H9 (cell line): ENCODE measurements at regions not wholly inside any gene's neighbourhood (a gene's known extent, or its start where the extent isn't known, plus 50 kb on each side); places are given as distances from the start of the nearest gene placed in this dataset.

Source experiments
- DNase-seq: peaks from one replicate; pipeline ENCODE4 v3.0.0-alpha.2; 2017
- H2AFZ ChIP-seq: one replicate; pipeline ENCODE4 v1.6.1; 2013; ENCODE audit warnings: mild to moderate bottlenecking, low read length, control low read depth, moderate library complexity
- H2AK5ac ChIP-seq: 2 replicates; pipeline ENCODE4 v1.6.1; 2013; ENCODE audit warnings: low read length, control low read depth, mixed read lengths; ENCODE audit not compliant: insufficient read length
- H2BK120ac ChIP-seq: one replicate; pipeline ENCODE4 v1.6.1; 2013; ENCODE audit warnings: low read depth, mild to moderate bottlenecking, low read length, control low read depth, inconsistent platforms; ENCODE audit not compliant: poor library complexity, severe bottlenecking
- H2BK12ac ChIP-seq: 2 replicates; pipeline ENCODE4 v1.6.1; 2013; ENCODE audit warnings: low read length, control low read depth, mixed read lengths, low read depth; ENCODE audit not compliant: insufficient read length
- H2BK15ac ChIP-seq: 2 replicates; pipeline ENCODE4 v1.6.1; 2013; ENCODE audit warnings: low read depth, low read length, control low read depth
- H2BK20ac ChIP-seq: one replicate; pipeline ENCODE4 v1.6.1; 2013; ENCODE audit warnings: low read depth, mild to moderate bottlenecking, low read length, control low read depth, inconsistent platforms; ENCODE audit not compliant: poor library complexity, severe bottlenecking
- H2BK5ac ChIP-seq: 2 replicates; pipeline ENCODE4 v1.6.1; 2013; ENCODE audit warnings: low read length, control low read depth, mixed read lengths; ENCODE audit not compliant: insufficient read length
- H3K14ac ChIP-seq: 2 replicates; pipeline ENCODE4 v1.6.1; 2013; ENCODE audit warnings: low read length, control low read depth; ENCODE audit not compliant: insufficient read depth
- H3K18ac ChIP-seq: 2 replicates; pipeline ENCODE4 v1.6.1; 2013; ENCODE audit warnings: low read depth, mild to moderate bottlenecking, mixed read lengths, low read length, control low read depth; ENCODE audit not compliant: insufficient read length
- H3K23ac ChIP-seq: 2 replicates; pipeline ENCODE4 v1.6.1; 2013; ENCODE audit warnings: low read length, control low read depth, mixed read lengths, low read depth; ENCODE audit not compliant: insufficient read length
- H3K23me2 ChIP-seq: 2 replicates; pipeline ENCODE4 v1.6.1; 2013; ENCODE audit warnings: low read depth, mild to moderate bottlenecking, mixed read lengths, low read length, control low read depth; ENCODE audit not compliant: insufficient read length, poor library complexity, severe bottlenecking
- H3K27ac ChIP-seq: 2 replicates; pipeline ENCODE4 v1.5.1; 2013; ENCODE audit warnings: low read length, control low read depth, mixed read lengths, low read depth; ENCODE audit not compliant: insufficient read length
- H3K27me3 ChIP-seq: 2 replicates; pipeline ENCODE4 v1.6.1; 2013; ENCODE audit warnings: low read length, control low read depth, inconsistent platforms; ENCODE audit not compliant: insufficient read depth
- H3K4ac ChIP-seq: 2 replicates; pipeline ENCODE4 v1.6.1; 2013; ENCODE audit warnings: low read depth, mild to moderate bottlenecking, control low read depth, inconsistent platforms, low read length, moderate library complexity
- H3K4me1 ChIP-seq: 2 replicates; pipeline ENCODE4 v1.6.1; 2013; ENCODE audit warnings: low read length, control low read depth, inconsistent platforms; ENCODE audit not compliant: insufficient read depth
- H3K4me2 ChIP-seq: 2 replicates; pipeline ENCODE4 v1.6.1; 2013; ENCODE audit warnings: low read length, control low read depth, mixed read lengths; ENCODE audit not compliant: insufficient read length, insufficient read depth
- H3K56ac ChIP-seq: 2 replicates; pipeline ENCODE4 v1.6.1; 2013; ENCODE audit warnings: low read depth, mild to moderate bottlenecking, mixed read lengths, low read length, control low read depth; ENCODE audit not compliant: insufficient read length
- H3K79me1 ChIP-seq: 2 replicates; pipeline ENCODE4 v1.6.1; 2013; ENCODE audit warnings: low read depth, mild to moderate bottlenecking, moderate library complexity, low read length, control low read depth, inconsistent platforms; ENCODE audit not compliant: insufficient read depth, poor library complexity, severe bottlenecking
- H3K79me2 ChIP-seq: 2 replicates; pipeline ENCODE4 v1.6.1; 2013; ENCODE audit warnings: low read length, control low read depth, inconsistent platforms; ENCODE audit not compliant: insufficient read depth
- H3K9ac ChIP-seq: 2 replicates; pipeline ENCODE4 v1.6.1; 2013; ENCODE audit warnings: low read length, control low read depth, mixed read lengths; ENCODE audit not compliant: insufficient read length; ENCODE audit errors: extremely low read depth
- H3K9me3 ChIP-seq: one replicate; pipeline ENCODE4 v1.6.1; 2013; ENCODE audit warnings: low read depth, low read length, inconsistent platforms; ENCODE audit not compliant: control insufficient read depth
- H3T11ph ChIP-seq: one replicate; pipeline ENCODE4 v1.6.1; 2013; ENCODE audit warnings: mild to moderate bottlenecking, low read length, control low read depth, inconsistent platforms
- H4K20me1 ChIP-seq: one replicate; pipeline ENCODE4 v1.6.1; 2013; ENCODE audit not compliant: control insufficient read depth, insufficient read length, insufficient read depth
- H4K5ac ChIP-seq: 2 replicates; pipeline ENCODE4 v1.6.1; 2013; ENCODE audit warnings: low read depth, mild to moderate bottlenecking, mixed read lengths, low read length, control low read depth; ENCODE audit not compliant: insufficient read length
- H4K8ac ChIP-seq: replicated peaks from 2 replicates; pipeline ENCODE4 v1.6.1; 2013; ENCODE audit warnings: low read length, control low read depth, mixed read lengths, low read depth; ENCODE audit not compliant: insufficient read length
- H4K91ac ChIP-seq: 2 replicates; pipeline ENCODE4 v1.6.1; 2013; ENCODE audit warnings: low read depth, mild to moderate bottlenecking, moderate library complexity, mixed read lengths, low read length, control low read depth; ENCODE audit not compliant: insufficient read length
- H3K27ac Mint-ChIP-seq, 3 experiments: 2 replicates in 2 of 3; 3 replicates in 1 of 3; pipeline ENCODE4 v1.8.0; 2020 to 2021; ENCODE audit warnings: mixed read lengths in 3 of 3, mild to moderate bottlenecking in 1 of 3, moderate library complexity in 1 of 3
- H3K27me3 Mint-ChIP-seq: 2 replicates; pipeline ENCODE4 v1.8.0; 2021; ENCODE audit warnings: low read depth, mild to moderate bottlenecking, moderate library complexity, mixed read lengths
- H3K36me3 Mint-ChIP-seq, 3 experiments: 2 replicates in 2 of 3; 3 replicates in 1 of 3; pipeline ENCODE4 v1.8.0; 2020 to 2021; ENCODE audit warnings: low read depth in 3 of 3, mixed read lengths in 3 of 3; ENCODE audit not compliant: insufficient read depth in 1 of 3
- H3K4me1 Mint-ChIP-seq, 2 experiments: 2 replicates each; pipeline ENCODE4 v1.8.0; 2020; ENCODE audit warnings: mixed read lengths in 2 of 2
- H3K4me3 Mint-ChIP-seq, 2 experiments: 2 replicates in 1 of 2; 3 replicates in 1 of 2; pipeline ENCODE4 v1.8.0; 2020 to 2021; ENCODE audit warnings: mild to moderate bottlenecking in 2 of 2, mixed read lengths in 2 of 2, moderate library complexity in 1 of 2
- H3K9me3 Mint-ChIP-seq, 2 experiments: 2 replicates in 1 of 2; 3 replicates in 1 of 2; pipeline ENCODE4 v1.8.0; 2020; ENCODE audit warnings: mild to moderate bottlenecking in 2 of 2, mixed read lengths in 2 of 2, moderate library complexity in 1 of 2
- CTCF ChIP-seq: fragments of 200-600 bp; sonication (generic); conservative IDR thresholded peaks from 3 replicates; pipeline ENCODE4 v1.8.0; 2021; ENCODE audit warnings: antibody characterized with exemption, mild to moderate bottlenecking
- WGBS: extraction: QIAGEN DNeasy Blood & Tissue Kit; methylation state at CpG from one replicate; pipeline ENCODE4 v1.1.7; 2013; ENCODE audit warnings: missing lambda C conversion rate, low lambda C conversion rate, mixed read lengths; ENCODE audit not compliant: insufficient read length; ENCODE audit errors: extremely low coverage; 5-methylcytosine and 5-hydroxymethylcytosine counted together

- no peak overlapping the region for H3K4ac ChIP-seq
- H3K9me3 Mint-ChIP-seq: no peaks in the 10 kb centered on the region; a peak in 2 of 5 replicates
- H2BK120ac ChIP-seq: no peak overlapping the region
- H3K9ac ChIP-seq: no peak overlapping the region
- no peak overlapping the region for H2AFZ ChIP-seq
- H4K5ac ChIP-seq: no peak overlapping the region
- no peaks in the 10 kb centered on the region for H4K20me1 ChIP-seq
- no peak overlapping the region; a peak in 1 of 7 replicates for H3K27ac Mint-ChIP-seq
- no peaks in the 10 kb centered on the region; a peak in 2 of 7 replicates for H3K36me3 Mint-ChIP-seq
- H3T11ph ChIP-seq: no peak overlapping the region
- peaks cover 13% of the 10 kb centered on the region in 2 experiments for H3K4me1 Mint-ChIP-seq
- WGBS: no CpG with 5 or more reads among the region's 4 CpGs
- no peaks in the 10 kb centered on the region for H3K23me2 ChIP-seq
- no peak overlapping the region for H2AK5ac ChIP-seq
- no peak overlapping the region for H4K91ac ChIP-seq
- no peaks in the 10 kb centered on the region for H3K79me2 ChIP-seq
- H3K23ac ChIP-seq: no peak overlapping the region
- H2BK15ac ChIP-seq: no peak overlapping the region
- H3K9me3 ChIP-seq: no peaks in the 10 kb centered on the region
- no peak for DNase-seq
- no peak overlapping the region for H3K4me3 Mint-ChIP-seq
- H2BK20ac ChIP-seq: no peak overlapping the region
- H3K56ac ChIP-seq: no peak overlapping the region
- H3K27me3 ChIP-seq: no peaks in the 10 kb centered on the region
- H3K79me1 ChIP-seq: no peaks in the 10 kb centered on the region
- no peaks in the 10 kb centered on the region for H3K27me3 Mint-ChIP-seq
- no peak overlapping the region for H3K18ac ChIP-seq
- H3K27ac ChIP-seq: no peak overlapping the region
- no peak overlapping the region for H3K14ac ChIP-seq
- no peak overlapping the region for H2BK5ac ChIP-seq
- no peak overlapping the region for H4K8ac ChIP-seq
- H3K4me2 ChIP-seq: no peak overlapping the region
- H3K4me1 ChIP-seq: no peaks in the 10 kb centered on the region
- no peak for TF ChIP-seq CTCF
- H2BK12ac ChIP-seq: no peak overlapping the region
Observed at GRCh38 chr3:26838026-26838425, 215.5 kb downstream of the LRRC3B start.
